PFSK-1 (cell line): ENCODE measurements at regions not wholly inside any gene's neighbourhood (a gene's known extent, or its start where the extent isn't known, plus 50 kb on each side); places are given as distances from the start of the nearest gene placed in this dataset.

Source experiments
- FOXP2 ChIP-seq: optimal IDR thresholded peaks from 2 replicates; pipeline ENCODE3; 2011; ENCODE audit warnings: borderline replicate concordance, control low read depth, inconsistent platforms; ENCODE audit not compliant: insufficient read depth; ENCODE audit errors: extremely low read length, extremely low read depth
- POLR2AphosphoS5 ChIP-seq: IDR thresholded peaks from 2 replicates; pipeline ENCODE4 v1.6.1; 2012; ENCODE audit warnings: low read depth, mild to moderate bottlenecking, control low read depth, low read length, moderate library complexity
- REST ChIP-seq, 2 experiments: IDR thresholded peaks; 2 replicates each; pipeline versions ENCODE4 v1.6.1 to v1.8.0; 2011 to 2012; ENCODE audit warnings: low read depth in 2 of 2, low read length in 2 of 2, control low read depth in 1 of 2, inconsistent platforms in 1 of 2, mild to moderate bottlenecking in 1 of 2, moderate library complexity in 1 of 2; ENCODE audit not compliant: insufficient read depth in 1 of 2
- SIN3A ChIP-seq: IDR thresholded peaks from 2 replicates; pipeline ENCODE4 v1.6.1; 2012; ENCODE audit warnings: mild to moderate bottlenecking, low read length, moderate library complexity, borderline replicate concordance; ENCODE audit not compliant: insufficient read depth
- TAF1 ChIP-seq: IDR thresholded peaks from 2 replicates; pipeline ENCODE4 v1.6.1; 2012; ENCODE audit warnings: low read length, control low read depth, borderline replicate concordance; ENCODE audit not compliant: insufficient read depth

- TF ChIP-seq SIN3A (no peak), FOXP2 (no peak), POLR2AphosphoS5 (no peak), TAF1 (no peak), REST (IDR thresholded peaks at IDR 0.05; ENCODE audit: insufficient read depth in 1 of 2, low read depth in 2 of 2, low read length in 2 of 2) (no peak)
Observed at GRCh38 chr5:18742830-18743229, 1108.6 kb downstream of the TAF11L14 start.

DNA sequence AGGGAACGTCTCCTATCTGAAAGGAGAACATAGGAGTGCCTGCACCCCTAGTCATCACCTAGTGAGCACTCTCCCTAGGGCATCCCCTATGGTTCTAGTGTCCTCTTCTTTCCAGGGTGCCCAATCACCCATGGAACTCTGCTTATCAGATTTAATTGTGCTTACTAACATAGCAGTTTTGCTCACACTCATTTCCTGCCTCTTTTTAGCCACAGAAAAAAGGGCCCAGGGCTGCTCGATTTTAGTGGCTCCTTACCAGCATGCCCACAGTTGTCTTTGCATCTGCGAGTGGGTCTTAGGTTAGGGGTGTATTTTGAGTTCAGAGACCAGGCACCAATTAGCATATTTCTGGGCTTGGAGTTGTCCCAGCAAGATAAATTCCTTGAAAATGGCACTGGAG lies 1110.2 kb downstream of the TAF11L14 start:
- TF ChIP-seq SIN3A (no peak), TAF1 (no peak), REST (IDR thresholded peaks at IDR 0.05; ENCODE audit: insufficient read depth in 1 of 2, low read depth in 2 of 2, low read length in 2 of 2) (no peak), FOXP2 (no peak), POLR2AphosphoS5 (no peak)

DNA sequence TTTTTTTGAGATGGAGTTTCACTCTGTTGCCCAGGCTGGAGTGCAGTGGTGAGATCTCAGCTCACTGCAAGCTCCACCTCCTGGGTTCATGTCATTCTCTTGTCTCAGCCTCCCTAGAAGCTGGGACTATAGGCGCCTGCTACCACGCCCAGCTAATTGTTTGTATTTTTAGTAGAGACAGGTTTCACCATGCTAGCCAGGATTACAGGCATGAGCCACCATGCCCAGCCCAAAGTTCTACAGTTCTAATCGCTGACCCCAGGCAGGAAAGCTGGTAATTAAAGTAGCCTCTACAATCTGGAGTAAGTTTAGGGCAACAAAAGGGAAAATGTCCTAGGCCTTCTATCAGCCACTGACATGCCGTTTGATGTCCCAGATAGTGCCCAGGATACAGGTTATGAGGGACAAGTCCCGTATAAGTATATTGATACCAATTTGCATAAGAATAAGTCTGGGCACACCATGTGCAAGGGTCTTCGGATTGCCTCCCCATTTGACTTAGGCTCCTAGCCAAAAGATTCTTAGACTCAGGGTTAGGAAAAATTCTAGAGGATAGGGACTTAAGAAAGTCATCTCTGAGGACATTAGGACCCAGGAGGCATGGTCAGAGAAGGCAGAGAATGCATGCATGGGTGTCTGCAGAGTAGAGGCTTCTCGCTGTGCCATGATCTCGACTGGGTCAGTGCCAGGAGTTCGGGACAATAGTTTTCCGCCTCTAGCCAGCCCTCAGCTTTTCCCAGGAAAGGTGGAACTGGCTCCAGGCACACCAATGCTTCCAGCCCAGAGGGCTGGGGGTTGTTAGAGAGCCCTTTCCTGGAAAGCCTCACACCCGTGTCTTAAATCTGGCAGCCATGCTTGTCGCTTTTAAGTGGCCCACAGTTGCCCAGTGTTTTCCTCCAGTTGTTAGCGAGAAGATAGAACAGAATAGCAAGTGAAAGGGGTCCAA lies 1111.1 kb downstream of the TAF11L14 start:
- no peak for TF ChIP-seq FOXP2
- TF ChIP-seq TAF1 = no peak
- TF ChIP-seq SIN3A = no peak
- no peak for TF ChIP-seq POLR2AphosphoS5
- no peak for TF ChIP-seq REST (IDR thresholded peaks at IDR 0.05; ENCODE audit: insufficient read depth in 1 of 2, low read depth in 2 of 2, low read length in 2 of 2)

DNA sequence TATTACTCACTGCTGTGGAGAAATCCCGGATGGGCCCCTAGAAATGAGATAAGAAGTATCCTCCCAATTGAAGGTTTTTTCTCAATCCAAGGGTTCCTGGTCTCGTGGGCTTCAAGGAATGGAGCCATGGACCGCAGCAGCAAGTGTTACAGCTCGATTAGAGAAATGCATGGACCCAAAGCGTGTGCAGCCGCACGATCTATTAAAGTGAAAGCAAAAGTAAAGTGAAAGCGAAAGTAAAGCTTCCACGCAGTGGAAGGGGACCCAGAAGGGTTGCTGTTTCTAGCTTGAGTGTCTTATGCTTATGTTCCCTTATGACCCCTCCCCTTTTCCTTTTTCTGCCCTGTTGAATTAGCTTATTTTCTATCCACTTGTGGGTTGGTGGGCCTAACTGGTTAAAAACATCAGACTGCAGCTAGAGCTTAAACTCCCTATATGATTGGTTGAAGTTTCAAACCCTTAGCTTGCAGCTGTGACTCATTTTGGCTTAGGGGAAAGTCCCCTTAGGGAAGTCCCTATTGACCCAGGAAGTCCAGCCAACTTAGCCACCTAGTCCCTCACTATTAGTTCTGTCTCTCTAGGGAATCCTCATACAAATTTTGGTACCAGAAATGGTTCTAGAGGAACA lies 1111.8 kb downstream of the TAF11L14 start:
- TF ChIP-seq POLR2AphosphoS5 = no peak
- TF ChIP-seq REST (IDR thresholded peaks at IDR 0.05; ENCODE audit: insufficient read depth in 1 of 2, low read depth in 2 of 2, low read length in 2 of 2) = no peak
- no peak for TF ChIP-seq FOXP2
- TF ChIP-seq TAF1 = no peak
- TF ChIP-seq SIN3A = no peak
